Spleen (tissue), 7 donors: ENCODE measurements at regions not wholly inside any gene's neighbourhood (a gene's known extent, or its start where the extent isn't known, plus 50 kb on each side); places are given as distances from the start of the nearest gene placed in this dataset.

Source experiments
- POLR2A ChIP-seq, 3 donors: fragments of 450-650 bp; IDR thresholded peaks; one replicate each; pipeline ENCODE4 v1.5.1; 2017; ENCODE audit warnings: antibody characterized with exemption in 3 of 3, mild to moderate bottlenecking in 1 of 3
- TF ChIP-seq, protein P1 (sequence below), 11 experiments: fragments of 200-600 bp in 7 of 11; fragments of 450-650 bp in 4 of 11; sonication (generic) in 4 of 11; IDR thresholded peaks in 8 of 11; conservative IDR thresholded peaks in 3 of 11; 1 replicate in 7 of 11; 2 replicates in 4 of 11; pipeline versions ENCODE4 v1.4.0 to v1.8.0; 2016 to 2021; ENCODE audit warnings: antibody characterized with exemption in 11 of 11, inconsistent platforms in 4 of 11, mild to moderate bottlenecking in 1 of 11
- donor health status: DM: no; HTN: no; CAD: no; lungs with moderate emphysema.
- donor health status: DM: no; HTN: no; CAD: no.
- donor health status: DM: no; HTN: no; CAD: no.

DNA sequence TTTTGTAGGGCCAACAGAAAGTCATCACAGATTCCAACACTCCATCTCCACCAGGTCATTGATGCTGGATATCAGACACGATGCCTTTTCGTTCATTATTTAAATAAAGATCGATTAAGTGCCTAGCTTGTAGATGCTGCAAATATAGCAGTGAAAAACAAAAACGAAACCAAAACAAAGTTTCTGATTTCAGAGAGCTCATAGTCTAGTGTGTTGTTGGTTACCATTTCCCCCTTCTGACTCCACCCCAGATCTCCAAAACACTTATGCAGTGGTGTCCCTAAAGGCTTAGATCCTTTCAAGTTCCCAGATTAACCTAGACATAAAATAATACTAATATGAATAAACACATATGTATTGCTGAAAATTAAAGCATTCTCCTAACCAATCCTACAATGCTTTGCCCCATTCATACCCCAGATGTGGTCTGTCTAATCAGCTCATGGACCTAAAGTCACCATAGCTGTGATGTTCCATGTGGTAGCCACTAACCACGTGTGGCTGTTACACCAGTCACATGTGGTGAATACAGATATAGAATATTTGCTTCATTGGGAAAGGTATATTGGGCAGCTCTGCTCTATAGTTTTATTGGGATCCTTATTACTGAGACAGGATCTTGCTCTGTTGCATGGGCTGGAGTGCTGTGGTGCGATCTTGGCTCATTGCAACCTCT lies 787.2 kb downstream of the TDRD15 start:
- TF ChIP-seq, protein P1, sequence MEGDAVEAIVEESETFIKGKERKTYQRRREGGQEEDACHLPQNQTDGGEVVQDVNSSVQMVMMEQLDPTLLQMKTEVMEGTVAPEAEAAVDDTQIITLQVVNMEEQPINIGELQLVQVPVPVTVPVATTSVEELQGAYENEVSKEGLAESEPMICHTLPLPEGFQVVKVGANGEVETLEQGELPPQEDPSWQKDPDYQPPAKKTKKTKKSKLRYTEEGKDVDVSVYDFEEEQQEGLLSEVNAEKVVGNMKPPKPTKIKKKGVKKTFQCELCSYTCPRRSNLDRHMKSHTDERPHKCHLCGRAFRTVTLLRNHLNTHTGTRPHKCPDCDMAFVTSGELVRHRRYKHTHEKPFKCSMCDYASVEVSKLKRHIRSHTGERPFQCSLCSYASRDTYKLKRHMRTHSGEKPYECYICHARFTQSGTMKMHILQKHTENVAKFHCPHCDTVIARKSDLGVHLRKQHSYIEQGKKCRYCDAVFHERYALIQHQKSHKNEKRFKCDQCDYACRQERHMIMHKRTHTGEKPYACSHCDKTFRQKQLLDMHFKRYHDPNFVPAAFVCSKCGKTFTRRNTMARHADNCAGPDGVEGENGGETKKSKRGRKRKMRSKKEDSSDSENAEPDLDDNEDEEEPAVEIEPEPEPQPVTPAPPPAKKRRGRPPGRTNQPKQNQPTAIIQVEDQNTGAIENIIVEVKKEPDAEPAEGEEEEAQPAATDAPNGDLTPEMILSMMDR (IDR thresholded peaks at IDR 0.05 in 8 of 11, conservative IDR thresholded peaks at IDR 0.05 in 3 of 11) = no peak
- no peak for TF ChIP-seq POLR2A (IDR thresholded peaks at IDR 0.05)
